ENCODE measurements at regions not wholly inside any gene's neighbourhood (a gene's known extent, or its start where the extent isn't known, plus 50 kb on each side); places are given as distances from the start of the nearest gene placed in this dataset.
"Not testable (repeated sequence)": the region's sequence is repeated elsewhere in the genome, so short reads cannot be mapped to it uniquely, and the experiment has no call there.

GRCh38 chr3:76315906-76316305 is 530.6 kb upstream of the ZNF717 start:
- H3K4me1 Mint-ChIP-seq (ENCODE audit: low read depth); H3K4me3 Mint-ChIP-seq; H3K36me3 Mint-ChIP-seq (ENCODE audit: low read depth); H3K27ac Mint-ChIP-seq; H3K27me3 Mint-ChIP-seq; intact Hi-C loops (cut with micrococcal nuclease): not testable (repeated sequence)
- H3K9me3 Mint-ChIP-seq, result peaks cover 12% of the 10 kb centered on the region

- no peaks in the 10 kb centered on the region for H3K4me1 Mint-ChIP-seq (ENCODE audit: low read depth)
- no peak overlapping the region for H3K4me3 Mint-ChIP-seq
- H3K36me3 Mint-ChIP-seq (ENCODE audit: low read depth), result no peaks in the 10 kb centered on the region
- peaks cover 2% of the 10 kb centered on the region for H3K9me3 Mint-ChIP-seq
- no peaks in the 10 kb centered on the region for H3K27me3 Mint-ChIP-seq
- H3K27ac Mint-ChIP-seq, result no peak overlapping the region
- intact Hi-C loops (cut with micrococcal nuclease), result no loop called here
Observed at GRCh38 chr3:76321614-76322013, 536.3 kb upstream of the ZNF717 start.

- no peaks in the 10 kb centered on the region for H3K9me3 Mint-ChIP-seq
- no peaks in the 10 kb centered on the region for H3K36me3 Mint-ChIP-seq (ENCODE audit: low read depth)
- no peak overlapping the region for H3K4me3 Mint-ChIP-seq
- no peaks in the 10 kb centered on the region for H3K27me3 Mint-ChIP-seq
- no peaks in the 10 kb centered on the region for H3K4me1 Mint-ChIP-seq (ENCODE audit: low read depth)
- no peak overlapping the region for H3K27ac Mint-ChIP-seq
- intact Hi-C loops (cut with micrococcal nuclease), result no loop called here
Observed at GRCh38 chr3:76324101-76324500, 538.8 kb upstream of the ZNF717 start.

- intact Hi-C loops (cut with micrococcal nuclease), result no loop called here
- no peak overlapping the region for H3K4me3 Mint-ChIP-seq
- no peaks in the 10 kb centered on the region for H3K4me1 Mint-ChIP-seq (ENCODE audit: low read depth)
- no peaks in the 10 kb centered on the region for H3K27me3 Mint-ChIP-seq
- no peaks in the 10 kb centered on the region for H3K36me3 Mint-ChIP-seq (ENCODE audit: low read depth)
- H3K27ac Mint-ChIP-seq, result no peak overlapping the region
- H3K9me3 Mint-ChIP-seq, result no peaks in the 10 kb centered on the region
Observed at GRCh38 chr3:76345878-76346277, 560.5 kb upstream of the ZNF717 start.

- intact Hi-C loops (cut with micrococcal nuclease), result no loop called here
- H3K27ac Mint-ChIP-seq, result no peak overlapping the region
- H3K9me3 Mint-ChIP-seq, result no peaks in the 10 kb centered on the region
- no peaks in the 10 kb centered on the region for H3K36me3 Mint-ChIP-seq (ENCODE audit: low read depth)
- H3K4me1 Mint-ChIP-seq (ENCODE audit: low read depth), result no peaks in the 10 kb centered on the region
- no peak overlapping the region for H3K4me3 Mint-ChIP-seq
- H3K27me3 Mint-ChIP-seq, result no peaks in the 10 kb centered on the region
Observed at GRCh38 chr3:76346690-76347089, 561.3 kb upstream of the ZNF717 start.

GRCh38 chr3:76349715-76350480 is 564.5 kb upstream of the ZNF717 start:
- no peak overlapping the region for H3K4me3 Mint-ChIP-seq
- H3K27ac Mint-ChIP-seq, result no peak overlapping the region
- H3K36me3 Mint-ChIP-seq (ENCODE audit: low read depth), result no peaks in the 10 kb centered on the region
- intact Hi-C loops (cut with micrococcal nuclease), result no loop called here
- H3K9me3 Mint-ChIP-seq, result no peaks in the 10 kb centered on the region
- no peaks in the 10 kb centered on the region for H3K4me1 Mint-ChIP-seq (ENCODE audit: low read depth)
- no peaks in the 10 kb centered on the region for H3K27me3 Mint-ChIP-seq

- Mint-ChIP-seq H3K4me1 (ENCODE audit: low read depth) (no peaks in the 10 kb centered on the region), H3K9me3 (no peaks in the 10 kb centered on the region), H3K27me3 (no peaks in the 10 kb centered on the region), H3K4me3 (no peak overlapping the region), H3K27ac (no peak overlapping the region), H3K36me3 (ENCODE audit: low read depth) (no peaks in the 10 kb centered on the region)
- intact Hi-C loops (cut with micrococcal nuclease), result no loop called here
Observed at GRCh38 chr3:76352051-76352450, 566.7 kb upstream of the ZNF717 start.

- no peaks in the 10 kb centered on the region for H3K36me3 Mint-ChIP-seq (ENCODE audit: low read depth)
Observed at GRCh38 chr3:76352511-76353284, 567.3 kb upstream of the ZNF717 start.

GRCh38 chr3:76353683-76354082 is 568.3 kb upstream of the ZNF717 start:
- Mint-ChIP-seq H3K4me1 (ENCODE audit: low read depth) (no peaks in the 10 kb centered on the region), H3K27ac (no peak overlapping the region), H3K36me3 (ENCODE audit: low read depth) (no peaks in the 10 kb centered on the region), H3K9me3 (no peaks in the 10 kb centered on the region), H3K27me3 (no peaks in the 10 kb centered on the region), H3K4me3 (no peak overlapping the region)
- intact Hi-C loops (cut with micrococcal nuclease), result no loop called here

More at GRCh38 chr3:76352511-76353284, 567.3 kb upstream of the ZNF717 start:
- no peaks in the 10 kb centered on the region for H3K9me3 Mint-ChIP-seq
- intact Hi-C loops (cut with micrococcal nuclease), result no loop called here
- H3K27ac Mint-ChIP-seq, result no peak overlapping the region
- H3K4me3 Mint-ChIP-seq, result no peak overlapping the region
- H3K27me3 Mint-ChIP-seq, result no peaks in the 10 kb centered on the region
- no peaks in the 10 kb centered on the region for H3K4me1 Mint-ChIP-seq (ENCODE audit: low read depth)

GRCh38 chr3:76361010-76361409 is 575.7 kb upstream of the ZNF717 start:
- H3K4me1 Mint-ChIP-seq (ENCODE audit: low read depth), result no peaks in the 10 kb centered on the region
- H3K36me3 Mint-ChIP-seq (ENCODE audit: low read depth), result no peaks in the 10 kb centered on the region
- H3K9me3 Mint-ChIP-seq, result no peaks in the 10 kb centered on the region
- H3K27me3 Mint-ChIP-seq, result no peaks in the 10 kb centered on the region
- H3K27ac Mint-ChIP-seq, result no peak overlapping the region
- intact Hi-C loops (cut with micrococcal nuclease), result no loop called here
- H3K4me3 Mint-ChIP-seq, result no peak overlapping the region

GRCh38 chr3:76362643-76363042 is 577.3 kb upstream of the ZNF717 start:
- H3K4me3 Mint-ChIP-seq, result no peak overlapping the region
- no peaks in the 10 kb centered on the region for H3K9me3 Mint-ChIP-seq
- no peaks in the 10 kb centered on the region for H3K27me3 Mint-ChIP-seq
- no peaks in the 10 kb centered on the region for H3K4me1 Mint-ChIP-seq (ENCODE audit: low read depth)
- intact Hi-C loops (cut with micrococcal nuclease), result no loop called here
- no peaks in the 10 kb centered on the region for H3K36me3 Mint-ChIP-seq (ENCODE audit: low read depth)
- H3K27ac Mint-ChIP-seq, result no peak overlapping the region

GRCh38 chr3:76365275-76365674 is 579.9 kb upstream of the ZNF717 start:
- Mint-ChIP-seq H3K27ac (no peak overlapping the region), H3K36me3 (ENCODE audit: low read depth) (no peaks in the 10 kb centered on the region), H3K9me3 (no peaks in the 10 kb centered on the region), H3K4me1 (ENCODE audit: low read depth) (no peaks in the 10 kb centered on the region), H3K27me3 (no peaks in the 10 kb centered on the region), H3K4me3 (no peak overlapping the region)
- intact Hi-C loops (cut with micrococcal nuclease), result no loop called here

GRCh38 chr3:76367281-76367680 is 581.9 kb upstream of the ZNF717 start:
- H3K9me3 Mint-ChIP-seq, result no peaks in the 10 kb centered on the region
- H3K4me3 Mint-ChIP-seq, result no peak overlapping the region
- intact Hi-C loops (cut with micrococcal nuclease), result no loop called here
- H3K27ac Mint-ChIP-seq, result no peak overlapping the region
- H3K36me3 Mint-ChIP-seq (ENCODE audit: low read depth), result no peaks in the 10 kb centered on the region
- H3K4me1 Mint-ChIP-seq (ENCODE audit: low read depth), result no peaks in the 10 kb centered on the region
- no peaks in the 10 kb centered on the region for H3K27me3 Mint-ChIP-seq

GRCh38 chr3:76369170-76369569 is 583.8 kb upstream of the ZNF717 start:
- no peaks in the 10 kb centered on the region for H3K27me3 Mint-ChIP-seq
- no peaks in the 10 kb centered on the region for H3K36me3 Mint-ChIP-seq (ENCODE audit: low read depth)
- no peaks in the 10 kb centered on the region for H3K9me3 Mint-ChIP-seq
- intact Hi-C loops (cut with micrococcal nuclease), result no loop called here
- no peaks in the 10 kb centered on the region for H3K4me1 Mint-ChIP-seq (ENCODE audit: low read depth)
- no peak overlapping the region for H3K27ac Mint-ChIP-seq
- H3K4me3 Mint-ChIP-seq, result no peak overlapping the region

Data from dendritic cell treated with granulocyte-macrophage colony-stimulating factor and Interleukin-4, amounts not matched to agents 40 ng/mL and 50 ng/mL, for 4 days (primary cell).